ENCODE measurements at regions not wholly inside any gene's neighbourhood (a gene's known extent, or its start where the extent isn't known, plus 50 kb on each side); places are given as distances from the start of the nearest gene placed in this dataset.

- H3K9me3 ChIP-seq (ENCODE audit: low read depth): no peaks in the 10 kb centered on the region
- no peaks in the 10 kb centered on the region for H3K27me3 ChIP-seq
- no peaks in the 10 kb centered on the region for H4K20me1 ChIP-seq (ENCODE audit: insufficient read depth, poor library complexity, severe bottlenecking)
- no peak for DNase-seq (ENCODE audit: low spot score)
- 70% methylated on average over 6 of the region's 6 CpGs for WGBS (ENCODE audit: low lambda C conversion rate, missing lambda C conversion rate)
- peaks cover 3% of the 10 kb centered on the region for H3K4me1 ChIP-seq (ENCODE audit: insufficient read depth)
- no peaks in the 10 kb centered on the region for H3K79me2 ChIP-seq
- H3K9me2 ChIP-seq (replicated peaks; ENCODE audit: insufficient read depth): no peaks in the 10 kb centered on the region
- TF ChIP-seq CTCF (IDR thresholded peaks at IDR 0.05; ENCODE audit: poor library complexity) (no peak), EZH2 (IDR thresholded peaks at IDR 0.05; ENCODE audit: borderline replicate concordance) (no peak), EZH2phosphoT487 (IDR thresholded peaks at IDR 0.05; ENCODE audit: low read depth, severe bottlenecking, unreplicated experiment) (no peak)
- H2AFZ ChIP-seq: no peak overlapping the region
- no peak overlapping the region for H3K4me2 ChIP-seq
- no peak overlapping the region for H3K27ac ChIP-seq
- H3K4me3 ChIP-seq: no peak overlapping the region
- H3K36me3 ChIP-seq (replicated peaks; ENCODE audit: insufficient read depth, low read depth): no peaks in the 10 kb centered on the region
These were observed 54.3 kb upstream of the MEF2A start for GRCh38 chr15:99511531-99511865.

- H3K27me3 ChIP-seq: no peaks in the 10 kb centered on the region
- H2AFZ ChIP-seq: no peak overlapping the region
- 87% methylated on average over 14 of the region's 14 CpGs for WGBS (ENCODE audit: low lambda C conversion rate, missing lambda C conversion rate)
- no peak for TF ChIP-seq EZH2phosphoT487 (IDR thresholded peaks at IDR 0.05; ENCODE audit: low read depth, severe bottlenecking, unreplicated experiment)
- no peak for TF ChIP-seq EZH2 (IDR thresholded peaks at IDR 0.05; ENCODE audit: borderline replicate concordance)
- TF ChIP-seq CTCF (IDR thresholded peaks at IDR 0.05; ENCODE audit: poor library complexity): no peak
- H3K9me3 ChIP-seq (ENCODE audit: low read depth): no peaks in the 10 kb centered on the region
- H3K27ac ChIP-seq: no peak overlapping the region
- H3K9me2 ChIP-seq (replicated peaks; ENCODE audit: insufficient read depth): no peaks in the 10 kb centered on the region
- no peak overlapping the region for H3K4me3 ChIP-seq
- no peaks in the 10 kb centered on the region for H3K79me2 ChIP-seq
- no peaks in the 10 kb centered on the region for H4K20me1 ChIP-seq (ENCODE audit: insufficient read depth, poor library complexity, severe bottlenecking)
- no peak for DNase-seq (ENCODE audit: low spot score)
- H3K36me3 ChIP-seq (replicated peaks; ENCODE audit: insufficient read depth, low read depth): no peaks in the 10 kb centered on the region
- peaks cover 3% of the 10 kb centered on the region for H3K4me1 ChIP-seq (ENCODE audit: insufficient read depth)
- H3K4me2 ChIP-seq: no peak overlapping the region
These were observed 53.7 kb upstream of the MEF2A start for GRCh38 chr15:99511866-99512661.

- Histone ChIP-seq H3K79me2 (no peaks in the 10 kb centered on the region), H3K4me3 (no peak overlapping the region), H4K20me1 (ENCODE audit: insufficient read depth, poor library complexity, severe bottlenecking) (no peaks in the 10 kb centered on the region), H3K27me3 (no peaks in the 10 kb centered on the region), H3K9me3 (ENCODE audit: low read depth) (no peaks in the 10 kb centered on the region), H3K36me3 (replicated peaks; ENCODE audit: insufficient read depth, low read depth) (no peaks in the 10 kb centered on the region), H3K4me1 (ENCODE audit: insufficient read depth) (no peaks in the 10 kb centered on the region), H3K4me2 (no peak overlapping the region), H3K9me2 (replicated peaks; ENCODE audit: insufficient read depth) (no peaks in the 10 kb centered on the region), H3K27ac (no peak overlapping the region), H2AFZ (no peak overlapping the region)
- no peak for DNase-seq (ENCODE audit: low spot score)
- TF ChIP-seq EZH2 (IDR thresholded peaks at IDR 0.05; ENCODE audit: borderline replicate concordance): no peak
- TF ChIP-seq EZH2phosphoT487 (IDR thresholded peaks at IDR 0.05; ENCODE audit: low read depth, severe bottlenecking, unreplicated experiment): no peak
- no peak for TF ChIP-seq CTCF (IDR thresholded peaks at IDR 0.05; ENCODE audit: poor library complexity)
- WGBS (ENCODE audit: low lambda C conversion rate, missing lambda C conversion rate): 76% methylated on average over 5 of the region's 5 CpGs
These were observed 51.5 kb upstream of the MEF2A start for GRCh38 chr15:99514306-99514705.
